ENCODE measurements at regions not wholly inside any gene's neighbourhood (a gene's known extent, or its start where the extent isn't known, plus 50 kb on each side); places are given as distances from the start of the nearest gene placed in this dataset.

DNA sequence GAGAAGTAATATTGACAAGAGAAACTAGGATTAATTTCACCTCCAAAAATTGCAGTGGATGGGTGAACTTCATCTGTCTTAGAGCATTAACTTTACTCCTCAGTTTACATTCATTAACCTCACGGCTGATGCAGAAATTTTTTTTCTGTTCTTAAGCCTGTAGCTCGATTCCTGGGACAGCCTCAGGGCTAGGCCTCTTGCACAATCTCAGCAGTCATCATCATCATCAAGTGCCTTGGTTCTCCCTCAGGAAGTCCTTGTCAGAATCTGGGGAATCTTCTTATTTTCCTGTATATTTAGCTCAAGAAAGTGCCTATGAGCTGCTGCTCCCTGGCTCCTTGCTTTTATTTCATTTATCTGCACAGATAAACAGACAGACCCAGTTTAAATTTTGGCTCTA lies 1272.2 kb upstream of the LRRTM1 start:
- CTCF ChIA-PET = no interaction called here
- H3K27ac ChIP-seq (ENCODE audit: extremely low read depth, low read depth, low read length) = no peak overlapping the region
- H3K4me1 ChIP-seq (ENCODE audit: control insufficient read depth, insufficient read depth, low read length) = no peaks in the 10 kb centered on the region
- no peak for TF ChIP-seq ZNF629 (tag by site-specific recombination; IDR thresholded peaks at IDR 0.05)
- no peak for TF ChIP-seq ZNF501 (tag by site-specific recombination; IDR thresholded peaks at IDR 0.05)
- TF ChIP-seq REPIN1 (tag by site-specific recombination; IDR thresholded peaks at IDR 0.05; ENCODE audit: low read depth) = no peak
- TF ChIP-seq ZNF24 (tag by site-specific recombination; IDR thresholded peaks at IDR 0.05) = no peak
- no peak for TF ChIP-seq SP2 (tag by site-specific recombination; IDR thresholded peaks at IDR 0.05)
- no peak for TF ChIP-seq KLF8 (tag by site-specific recombination; IDR thresholded peaks at IDR 0.05)
- TF ChIP-seq ZIC2 (tag by site-specific recombination; IDR thresholded peaks at IDR 0.05) = no peak
- TF ChIP-seq, protein P1, sequence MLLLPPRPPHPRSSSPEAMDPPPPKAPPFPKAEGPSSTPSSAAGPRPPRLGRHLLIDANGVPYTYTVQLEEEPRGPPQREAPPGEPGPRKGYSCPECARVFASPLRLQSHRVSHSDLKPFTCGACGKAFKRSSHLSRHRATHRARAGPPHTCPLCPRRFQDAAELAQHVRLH (tag by site-specific recombination; IDR thresholded peaks at IDR 0.05) = no peak
- TF ChIP-seq, protein P2, sequence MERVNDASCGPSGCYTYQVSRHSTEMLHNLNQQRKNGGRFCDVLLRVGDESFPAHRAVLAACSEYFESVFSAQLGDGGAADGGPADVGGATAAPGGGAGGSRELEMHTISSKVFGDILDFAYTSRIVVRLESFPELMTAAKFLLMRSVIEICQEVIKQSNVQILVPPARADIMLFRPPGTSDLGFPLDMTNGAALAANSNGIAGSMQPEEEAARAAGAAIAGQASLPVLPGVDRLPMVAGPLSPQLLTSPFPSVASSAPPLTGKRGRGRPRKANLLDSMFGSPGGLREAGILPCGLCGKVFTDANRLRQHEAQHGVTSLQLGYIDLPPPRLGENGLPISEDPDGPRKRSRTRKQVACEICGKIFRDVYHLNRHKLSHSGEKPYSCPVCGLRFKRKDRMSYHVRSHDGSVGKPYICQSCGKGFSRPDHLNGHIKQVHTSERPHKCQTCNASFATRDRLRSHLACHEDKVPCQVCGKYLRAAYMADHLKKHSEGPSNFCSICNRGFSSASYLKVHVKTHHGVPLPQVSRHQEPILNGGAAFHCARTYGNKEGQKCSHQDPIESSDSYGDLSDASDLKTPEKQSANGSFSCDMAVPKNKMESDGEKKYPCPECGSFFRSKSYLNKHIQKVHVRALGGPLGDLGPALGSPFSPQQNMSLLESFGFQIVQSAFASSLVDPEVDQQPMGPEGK (tag by site-specific recombination; IDR thresholded peaks at IDR 0.05) = no peak
- TF ChIP-seq, protein P3, sequence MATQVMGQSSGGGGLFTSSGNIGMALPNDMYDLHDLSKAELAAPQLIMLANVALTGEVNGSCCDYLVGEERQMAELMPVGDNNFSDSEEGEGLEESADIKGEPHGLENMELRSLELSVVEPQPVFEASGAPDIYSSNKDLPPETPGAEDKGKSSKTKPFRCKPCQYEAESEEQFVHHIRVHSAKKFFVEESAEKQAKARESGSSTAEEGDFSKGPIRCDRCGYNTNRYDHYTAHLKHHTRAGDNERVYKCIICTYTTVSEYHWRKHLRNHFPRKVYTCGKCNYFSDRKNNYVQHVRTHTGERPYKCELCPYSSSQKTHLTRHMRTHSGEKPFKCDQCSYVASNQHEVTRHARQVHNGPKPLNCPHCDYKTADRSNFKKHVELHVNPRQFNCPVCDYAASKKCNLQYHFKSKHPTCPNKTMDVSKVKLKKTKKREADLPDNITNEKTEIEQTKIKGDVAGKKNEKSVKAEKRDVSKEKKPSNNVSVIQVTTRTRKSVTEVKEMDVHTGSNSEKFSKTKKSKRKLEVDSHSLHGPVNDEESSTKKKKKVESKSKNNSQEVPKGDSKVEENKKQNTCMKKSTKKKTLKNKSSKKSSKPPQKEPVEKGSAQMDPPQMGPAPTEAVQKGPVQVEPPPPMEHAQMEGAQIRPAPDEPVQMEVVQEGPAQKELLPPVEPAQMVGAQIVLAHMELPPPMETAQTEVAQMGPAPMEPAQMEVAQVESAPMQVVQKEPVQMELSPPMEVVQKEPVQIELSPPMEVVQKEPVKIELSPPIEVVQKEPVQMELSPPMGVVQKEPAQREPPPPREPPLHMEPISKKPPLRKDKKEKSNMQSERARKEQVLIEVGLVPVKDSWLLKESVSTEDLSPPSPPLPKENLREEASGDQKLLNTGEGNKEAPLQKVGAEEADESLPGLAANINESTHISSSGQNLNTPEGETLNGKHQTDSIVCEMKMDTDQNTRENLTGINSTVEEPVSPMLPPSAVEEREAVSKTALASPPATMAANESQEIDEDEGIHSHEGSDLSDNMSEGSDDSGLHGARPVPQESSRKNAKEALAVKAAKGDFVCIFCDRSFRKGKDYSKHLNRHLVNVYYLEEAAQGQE (tag by site-specific recombination; IDR thresholded peaks at IDR 0.05) = no peak
- no peak for TF ChIP-seq KLF9 (tag by site-specific recombination; IDR thresholded peaks at IDR 0.05; ENCODE audit: low read depth)
- no peak for TF ChIP-seq KLF1 (tag by site-specific recombination; IDR thresholded peaks at IDR 0.05)
- TF ChIP-seq ZNF324 (tag by site-specific recombination; IDR thresholded peaks at IDR 0.05) = no peak
- TF ChIP-seq MZF1 (tag by site-specific recombination; IDR thresholded peaks at IDR 0.05; ENCODE audit: borderline replicate concordance) = no peak
- TF ChIP-seq, protein P4, sequence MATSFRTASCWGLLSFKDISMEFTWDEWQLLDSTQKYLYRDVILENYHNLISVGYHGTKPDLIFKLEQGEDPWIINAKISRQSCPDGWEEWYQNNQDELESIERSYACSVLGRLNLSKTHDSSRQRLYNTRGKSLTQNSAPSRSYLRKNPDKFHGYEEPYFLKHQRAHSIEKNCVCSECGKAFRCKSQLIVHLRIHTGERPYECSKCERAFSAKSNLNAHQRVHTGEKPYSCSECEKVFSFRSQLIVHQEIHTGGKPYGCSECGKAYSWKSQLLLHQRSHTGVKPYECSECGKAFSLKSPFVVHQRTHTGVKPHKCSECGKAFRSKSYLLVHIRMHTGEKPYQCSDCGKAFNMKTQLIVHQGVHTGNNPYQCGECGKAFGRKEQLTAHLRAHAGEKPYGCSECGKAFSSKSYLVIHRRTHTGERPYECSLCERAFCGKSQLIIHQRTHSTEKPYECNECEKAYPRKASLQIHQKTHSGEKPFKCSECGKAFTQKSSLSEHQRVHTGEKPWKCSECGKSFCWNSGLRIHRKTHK (tag by site-specific recombination; IDR thresholded peaks at IDR 0.05) = no peak
- no peak for TF ChIP-seq ZNF521 (tag by site-specific recombination; IDR thresholded peaks at IDR 0.05)
- TF ChIP-seq ZNF707 (tag by site-specific recombination; IDR thresholded peaks at IDR 0.05) = no peak
- no peaks in the 10 kb centered on the region for H3K36me3 ChIP-seq (ENCODE audit: control insufficient read depth in 2 of 2, insufficient read depth in 1 of 2, low read length in 2 of 2)
- POLR2A ChIA-PET = no interaction called here
- H3K4me3 ChIP-seq (ENCODE audit: low read depth, low read length) = no peak overlapping the region
- no peaks in the 10 kb centered on the region for H3K9me3 ChIP-seq (ENCODE audit: control insufficient read depth, insufficient read depth, low read depth, low read length)

DNA sequence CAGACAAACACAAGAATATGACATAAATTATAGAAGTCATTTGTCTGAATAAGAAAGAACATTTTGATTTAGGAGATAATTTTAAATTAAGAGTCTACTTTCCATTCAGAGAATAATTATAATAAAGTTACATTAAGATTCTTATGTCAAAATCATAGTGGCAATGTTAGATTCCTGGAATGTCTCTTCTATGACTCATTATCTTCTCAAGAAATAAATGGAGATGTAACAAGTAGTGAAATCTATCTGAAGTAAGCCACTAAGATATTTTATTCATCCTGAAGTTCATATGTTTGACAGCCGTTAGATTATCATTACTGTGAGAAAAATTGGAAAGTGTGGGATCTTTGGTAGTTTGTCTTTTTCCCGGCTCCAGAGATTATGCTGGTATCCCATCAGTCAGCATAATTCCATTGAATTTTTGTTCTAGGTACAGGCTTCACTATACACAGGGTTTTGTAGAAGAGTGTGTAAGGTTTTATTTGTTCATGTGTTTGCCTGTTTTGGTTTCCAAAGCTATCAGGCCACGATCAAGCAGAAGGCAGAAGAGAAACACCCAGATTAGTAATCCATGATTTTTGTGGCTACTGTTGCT lies 1246.6 kb upstream of the LRRTM1 start:
- POLR2A ChIA-PET = no interaction called here
- no peaks in the 10 kb centered on the region for H3K4me1 ChIP-seq (ENCODE audit: control insufficient read depth, insufficient read depth, low read length)
- no peaks in the 10 kb centered on the region for H3K36me3 ChIP-seq (ENCODE audit: control insufficient read depth in 2 of 2, insufficient read depth in 1 of 2, low read length in 2 of 2)
- CTCF ChIA-PET = interaction anchor here (0.6 kb wide), 1 partner anchor 518 kb away, joined by 5 read pairs; no protein-coding TSS in a partner anchor
- no peak overlapping the region for H3K27ac ChIP-seq (ENCODE audit: extremely low read depth, low read depth, low read length)
- H3K4me3 ChIP-seq (ENCODE audit: low read depth, low read length) = no peak overlapping the region
- H3K9me3 ChIP-seq (ENCODE audit: control insufficient read depth, insufficient read depth, low read depth, low read length) = no peaks in the 10 kb centered on the region
- TF ChIP-seq ZNF777 (tag by site-specific recombination; IDR thresholded peaks at IDR 0.05; ENCODE audit: borderline replicate concordance) = no peak
- no peak for TF ChIP-seq ZNF837 (tag by site-specific recombination; IDR thresholded peaks at IDR 0.05)
- TF ChIP-seq, protein P2 (tag by site-specific recombination; IDR thresholded peaks at IDR 0.05) = no peak
- TF ChIP-seq, protein P5, sequence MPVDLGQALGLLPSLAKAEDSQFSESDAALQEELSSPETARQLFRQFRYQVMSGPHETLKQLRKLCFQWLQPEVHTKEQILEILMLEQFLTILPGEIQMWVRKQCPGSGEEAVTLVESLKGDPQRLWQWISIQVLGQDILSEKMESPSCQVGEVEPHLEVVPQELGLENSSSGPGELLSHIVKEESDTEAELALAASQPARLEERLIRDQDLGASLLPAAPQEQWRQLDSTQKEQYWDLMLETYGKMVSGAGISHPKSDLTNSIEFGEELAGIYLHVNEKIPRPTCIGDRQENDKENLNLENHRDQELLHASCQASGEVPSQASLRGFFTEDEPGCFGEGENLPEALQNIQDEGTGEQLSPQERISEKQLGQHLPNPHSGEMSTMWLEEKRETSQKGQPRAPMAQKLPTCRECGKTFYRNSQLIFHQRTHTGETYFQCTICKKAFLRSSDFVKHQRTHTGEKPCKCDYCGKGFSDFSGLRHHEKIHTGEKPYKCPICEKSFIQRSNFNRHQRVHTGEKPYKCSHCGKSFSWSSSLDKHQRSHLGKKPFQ (tag by site-specific recombination; IDR thresholded peaks at IDR 0.05) = no peak
- TF ChIP-seq ZNF211 (tag by site-specific recombination; IDR thresholded peaks at IDR 0.05; ENCODE audit: low read depth) = no peak
- no peak for TF ChIP-seq ZNF16 (tag by site-specific recombination; IDR thresholded peaks at IDR 0.05; ENCODE audit: low read depth)
- TF ChIP-seq ZNF202 (tag by site-specific recombination; IDR thresholded peaks at IDR 0.05; ENCODE audit: borderline replicate concordance) = no peak
- no peak for TF ChIP-seq TRIM28 (IDR thresholded peaks at IDR 0.05; ENCODE audit: borderline replicate concordance, low read length)
- no peak for TF ChIP-seq ZNF146 (tag by site-specific recombination; IDR thresholded peaks at IDR 0.05)

Data from HEK293 (cell line).